Liver (tissue), 8 donors: ENCODE measurements at regions not wholly inside any gene's neighbourhood (a gene's known extent, or its start where the extent isn't known, plus 50 kb on each side); places are given as distances from the start of the nearest gene placed in this dataset.
"Not testable (repeated sequence)": the region's sequence is repeated elsewhere in the genome, so short reads cannot be mapped to it uniquely, and the experiment has no call there.

Experiments
- DNase-seq: peaks from one replicate; pipeline ENCODE4 v3.0.0-alpha.2; 2017; ENCODE audit warnings: low spot score
- H3K27ac ChIP-seq, 2 donors: one replicate each; pipeline ENCODE4 v1.7.0; 2013; ENCODE audit warnings: inconsistent platforms in 2 of 2, low read length in 2 of 2, control low read depth in 1 of 2, low read depth in 1 of 2, mild to moderate bottlenecking in 1 of 2
- H3K27me3 ChIP-seq, 4 donors: one replicate each; pipeline versions ENCODE4 v1.6.1 to v1.7.0; 2013; ENCODE audit warnings: low read length in 3 of 4, inconsistent platforms in 1 of 4, mild to moderate bottlenecking in 1 of 4, moderate library complexity in 1 of 4; ENCODE audit not compliant: control insufficient read depth in 4 of 4, insufficient read depth in 4 of 4
- H3K36me3 ChIP-seq, 4 donors: one replicate each; pipeline versions ENCODE4 v1.6.1 to v1.7.0; 2013; ENCODE audit warnings: low read length in 3 of 4, mild to moderate bottlenecking in 3 of 4, low read depth in 1 of 4, moderate library complexity in 1 of 4; ENCODE audit not compliant: control insufficient read depth in 4 of 4, insufficient read depth in 3 of 4
- H3K4me1 ChIP-seq, 4 donors: one replicate each; pipeline versions ENCODE4 v1.6.1 to v1.7.0; 2013; ENCODE audit warnings: low read length in 3 of 4, mild to moderate bottlenecking in 3 of 4, moderate library complexity in 1 of 4; ENCODE audit not compliant: control insufficient read depth in 4 of 4, insufficient read depth in 4 of 4
- H3K4me3 ChIP-seq, 3 donors: one replicate each; pipeline versions ENCODE4 v1.6.1 to v1.7.0; 2013; ENCODE audit warnings: low read length in 3 of 3, control low read depth in 1 of 3, low read depth in 1 of 3, mild to moderate bottlenecking in 1 of 3
- H3K9ac ChIP-seq, 2 donors: one replicate each; pipeline ENCODE4 v1.7.0; 2013; ENCODE audit warnings: low read length in 2 of 2, mild to moderate bottlenecking in 2 of 2, moderate library complexity in 2 of 2, control low read depth in 1 of 2, low read depth in 1 of 2
- H3K9me3 ChIP-seq, 4 donors: one replicate each; pipeline versions ENCODE4 v1.6.1 to v1.7.0; 2013; ENCODE audit warnings: low read length in 3 of 4; ENCODE audit not compliant: control insufficient read depth in 4 of 4
- EGR1 ChIP-seq, 2 donors: IDR thresholded peaks; 2 replicates each; pipeline ENCODE4 v1.6.1; 2016 to 2018; ENCODE audit warnings: antibody characterized with exemption in 2 of 2, low read depth in 2 of 2
- FOXA1 ChIP-seq: IDR thresholded peaks from 2 replicates; pipeline ENCODE4 v1.6.1; 2016; ENCODE audit warnings: antibody characterized with exemption
- GABPA ChIP-seq, 2 donors: IDR thresholded peaks in 1 of 2; conservative IDR thresholded peaks in 1 of 2; 2 replicates each; pipeline ENCODE4 v1.6.1; 2016; ENCODE audit warnings: antibody characterized with exemption in 2 of 2, mild to moderate bottlenecking in 1 of 2, moderate library complexity in 1 of 2
- HNF4A ChIP-seq, 2 donors: conservative IDR thresholded peaks; 2 replicates each; pipeline ENCODE4 v1.6.1; 2016; ENCODE audit warnings: antibody characterized with exemption in 2 of 2, mild to moderate bottlenecking in 2 of 2
- JUND ChIP-seq, 2 donors: IDR thresholded peaks; 2 replicates each; pipeline ENCODE4 v1.6.1; 2016; ENCODE audit warnings: antibody characterized with exemption in 2 of 2
- NR2F2 ChIP-seq: IDR thresholded peaks from 2 replicates; pipeline ENCODE4 v1.6.1; 2016; ENCODE audit warnings: antibody characterized with exemption
- RAD21 ChIP-seq, 2 donors: IDR thresholded peaks; 2 replicates each; pipeline ENCODE4 v1.6.1; 2016; ENCODE audit warnings: antibody characterized with exemption in 2 of 2, mild to moderate bottlenecking in 2 of 2
- RXRA ChIP-seq, 2 donors: IDR thresholded peaks; 2 replicates each; pipeline ENCODE4 v1.6.1; 2017 to 2018; ENCODE audit warnings: antibody characterized with exemption in 2 of 2, mild to moderate bottlenecking in 1 of 2
- SP1 ChIP-seq: IDR thresholded peaks from 2 replicates; pipeline ENCODE4 v1.6.1; 2018; ENCODE audit warnings: antibody characterized with exemption, mild to moderate bottlenecking
- YY1 ChIP-seq: IDR thresholded peaks from 2 replicates; pipeline ENCODE4 v1.6.1; 2016; ENCODE audit warnings: antibody characterized with exemption, mild to moderate bottlenecking
- WGBS: extraction: QIAGEN DNeasy Blood & Tissue Kit; methylation state at CpG from one replicate; pipeline ENCODE4 v1.1.7; 2013; 5-methylcytosine and 5-hydroxymethylcytosine counted together
- TF ChIP-seq, protein P1 (sequence below): IDR thresholded peaks from 2 replicates; pipeline ENCODE4 v1.6.1; 2016; ENCODE audit warnings: antibody characterized with exemption, mild to moderate bottlenecking
- TF ChIP-seq, protein P2 (sequence below): IDR thresholded peaks from 2 replicates; pipeline ENCODE4 v1.6.1; 2016; ENCODE audit warnings: antibody characterized with exemption
- TF ChIP-seq, protein P3 (sequence below): fragments of 150-350 bp; IDR thresholded peaks from 2 replicates; pipeline ENCODE4 v1.5.1; 2017; ENCODE audit warnings: improper control_type of control experiment, low read depth, low read length; ENCODE audit not compliant: missing input control
- donor health status: healthy.
- donor health status: healthy.
- donor health status: healthy.
- donor health status: healthy.
- donor health status: healthy.

DNA sequence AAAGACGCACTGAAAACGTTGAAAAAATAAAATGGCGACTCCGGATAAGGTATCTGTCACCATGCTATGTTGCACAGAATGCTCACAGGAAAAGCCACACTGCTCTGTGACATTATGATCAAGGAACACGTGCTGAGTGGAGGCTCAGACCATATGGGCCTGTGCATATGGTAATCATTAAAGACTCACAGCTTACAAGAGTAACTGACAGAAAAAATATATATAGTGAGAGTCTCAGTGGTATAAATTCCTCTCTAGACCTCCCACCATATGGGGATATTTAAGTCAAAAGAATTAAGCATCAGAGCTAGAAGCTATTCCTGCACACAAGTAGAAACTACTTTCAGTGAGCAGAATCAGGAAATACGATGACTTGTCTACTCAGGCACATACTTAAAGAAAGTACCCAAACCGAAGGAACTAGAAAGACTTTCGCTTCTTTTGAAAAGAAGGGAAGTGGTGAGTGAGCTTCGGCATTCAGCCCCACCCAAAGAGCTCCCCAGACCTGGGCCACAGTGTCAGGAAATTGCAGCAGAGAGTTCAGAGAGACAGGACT, 65.1 kb upstream of the MPP7 start:
- Histone ChIP-seq H3K4me3 (no peak overlapping the region), H3K9me3 (no peaks in the 10 kb centered on the region), H3K27ac (no peak overlapping the region), H3K4me1 (peaks cover 0 to 11% (median 6%) of the 10 kb centered on the region in 4 donors), H3K36me3 (no peaks in the 10 kb centered on the region), H3K27me3 (no peaks in the 10 kb centered on the region), H3K9ac (no peak overlapping the region)
- WGBS: 81% methylated on average over 9 of the region's 9 CpGs
- TF ChIP-seq HNF4A (conservative IDR thresholded peaks at IDR 0.05): no peak
- TF ChIP-seq, protein P1, sequence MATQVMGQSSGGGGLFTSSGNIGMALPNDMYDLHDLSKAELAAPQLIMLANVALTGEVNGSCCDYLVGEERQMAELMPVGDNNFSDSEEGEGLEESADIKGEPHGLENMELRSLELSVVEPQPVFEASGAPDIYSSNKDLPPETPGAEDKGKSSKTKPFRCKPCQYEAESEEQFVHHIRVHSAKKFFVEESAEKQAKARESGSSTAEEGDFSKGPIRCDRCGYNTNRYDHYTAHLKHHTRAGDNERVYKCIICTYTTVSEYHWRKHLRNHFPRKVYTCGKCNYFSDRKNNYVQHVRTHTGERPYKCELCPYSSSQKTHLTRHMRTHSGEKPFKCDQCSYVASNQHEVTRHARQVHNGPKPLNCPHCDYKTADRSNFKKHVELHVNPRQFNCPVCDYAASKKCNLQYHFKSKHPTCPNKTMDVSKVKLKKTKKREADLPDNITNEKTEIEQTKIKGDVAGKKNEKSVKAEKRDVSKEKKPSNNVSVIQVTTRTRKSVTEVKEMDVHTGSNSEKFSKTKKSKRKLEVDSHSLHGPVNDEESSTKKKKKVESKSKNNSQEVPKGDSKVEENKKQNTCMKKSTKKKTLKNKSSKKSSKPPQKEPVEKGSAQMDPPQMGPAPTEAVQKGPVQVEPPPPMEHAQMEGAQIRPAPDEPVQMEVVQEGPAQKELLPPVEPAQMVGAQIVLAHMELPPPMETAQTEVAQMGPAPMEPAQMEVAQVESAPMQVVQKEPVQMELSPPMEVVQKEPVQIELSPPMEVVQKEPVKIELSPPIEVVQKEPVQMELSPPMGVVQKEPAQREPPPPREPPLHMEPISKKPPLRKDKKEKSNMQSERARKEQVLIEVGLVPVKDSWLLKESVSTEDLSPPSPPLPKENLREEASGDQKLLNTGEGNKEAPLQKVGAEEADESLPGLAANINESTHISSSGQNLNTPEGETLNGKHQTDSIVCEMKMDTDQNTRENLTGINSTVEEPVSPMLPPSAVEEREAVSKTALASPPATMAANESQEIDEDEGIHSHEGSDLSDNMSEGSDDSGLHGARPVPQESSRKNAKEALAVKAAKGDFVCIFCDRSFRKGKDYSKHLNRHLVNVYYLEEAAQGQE: no peak
- DNase-seq: no peak

DNA sequence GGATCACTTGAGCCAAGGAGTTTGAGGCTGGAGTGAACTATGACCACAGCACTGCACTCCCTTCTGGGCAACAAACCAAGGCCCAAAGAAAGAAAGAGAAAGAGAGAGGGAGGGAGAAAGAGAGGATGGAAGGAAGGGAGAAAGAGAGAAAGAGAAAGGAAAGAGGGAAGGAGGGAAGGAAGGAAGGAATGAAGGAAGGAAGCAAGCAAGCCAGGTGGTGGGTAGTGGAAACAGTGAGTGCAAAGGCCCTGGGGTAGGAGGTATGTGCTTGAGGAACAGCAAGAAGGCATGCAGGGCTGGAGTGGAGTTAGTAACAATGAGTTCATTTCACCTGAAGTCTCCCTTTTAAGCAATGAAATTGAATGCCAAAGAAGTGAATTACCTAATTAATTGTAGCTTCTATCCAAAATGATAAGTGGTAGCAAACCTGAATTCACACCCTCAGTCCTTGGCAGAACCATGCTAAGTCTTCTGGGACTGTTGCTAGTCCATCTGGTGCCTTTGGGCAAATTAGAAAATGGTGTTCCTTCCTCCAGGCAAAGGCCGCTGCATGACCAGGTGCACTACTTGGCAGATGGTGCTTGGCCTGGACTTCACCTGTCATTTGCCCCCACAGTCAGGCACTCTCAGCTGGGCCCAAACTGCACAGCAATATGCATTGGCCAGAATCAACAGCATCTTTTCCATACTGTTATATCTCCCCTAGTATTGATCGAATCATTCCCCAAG, 67.4 kb upstream of the MPP7 start:
- Histone ChIP-seq H3K4me3 (no peak overlapping the region), H3K4me1 (peaks cover 0 to 11% (median 6%) of the 10 kb centered on the region in 4 donors), H3K9ac (no peak overlapping the region), H3K9me3 (no peaks in the 10 kb centered on the region), H3K27me3 (no peaks in the 10 kb centered on the region), H3K27ac (no peak overlapping the region), H3K36me3 (no peaks in the 10 kb centered on the region)
- DNase-seq: no peak
- TF ChIP-seq NR2F2: no peak
- TF ChIP-seq GABPA (IDR thresholded peaks at IDR 0.05 in 1 of 2, conservative IDR thresholded peaks at IDR 0.05 in 1 of 2): no peak
- no peak for TF ChIP-seq EGR1 (IDR thresholded peaks at IDR 0.05; ENCODE audit: low read depth in 2 of 2)
- TF ChIP-seq SP1: no peak
- TF ChIP-seq YY1: no peak
- TF ChIP-seq HNF4A (conservative IDR thresholded peaks at IDR 0.05): no peak
- no peak for TF ChIP-seq RAD21 (IDR thresholded peaks at IDR 0.05)
- TF ChIP-seq FOXA1: no peak
- TF ChIP-seq, protein P2, sequence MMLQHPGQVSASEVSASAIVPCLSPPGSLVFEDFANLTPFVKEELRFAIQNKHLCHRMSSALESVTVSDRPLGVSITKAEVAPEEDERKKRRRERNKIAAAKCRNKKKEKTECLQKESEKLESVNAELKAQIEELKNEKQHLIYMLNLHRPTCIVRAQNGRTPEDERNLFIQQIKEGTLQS: no peak
- TF ChIP-seq, protein P3, sequence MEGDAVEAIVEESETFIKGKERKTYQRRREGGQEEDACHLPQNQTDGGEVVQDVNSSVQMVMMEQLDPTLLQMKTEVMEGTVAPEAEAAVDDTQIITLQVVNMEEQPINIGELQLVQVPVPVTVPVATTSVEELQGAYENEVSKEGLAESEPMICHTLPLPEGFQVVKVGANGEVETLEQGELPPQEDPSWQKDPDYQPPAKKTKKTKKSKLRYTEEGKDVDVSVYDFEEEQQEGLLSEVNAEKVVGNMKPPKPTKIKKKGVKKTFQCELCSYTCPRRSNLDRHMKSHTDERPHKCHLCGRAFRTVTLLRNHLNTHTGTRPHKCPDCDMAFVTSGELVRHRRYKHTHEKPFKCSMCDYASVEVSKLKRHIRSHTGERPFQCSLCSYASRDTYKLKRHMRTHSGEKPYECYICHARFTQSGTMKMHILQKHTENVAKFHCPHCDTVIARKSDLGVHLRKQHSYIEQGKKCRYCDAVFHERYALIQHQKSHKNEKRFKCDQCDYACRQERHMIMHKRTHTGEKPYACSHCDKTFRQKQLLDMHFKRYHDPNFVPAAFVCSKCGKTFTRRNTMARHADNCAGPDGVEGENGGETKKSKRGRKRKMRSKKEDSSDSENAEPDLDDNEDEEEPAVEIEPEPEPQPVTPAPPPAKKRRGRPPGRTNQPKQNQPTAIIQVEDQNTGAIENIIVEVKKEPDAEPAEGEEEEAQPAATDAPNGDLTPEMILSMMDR: no peak
- TF ChIP-seq JUND (IDR thresholded peaks at IDR 0.05): no peak
- TF ChIP-seq RXRA (IDR thresholded peaks at IDR 0.05): no peak
- whole genome bisulfite sequencing: 99% methylated on average over 2 of the region's 2 CpGs

DNA sequence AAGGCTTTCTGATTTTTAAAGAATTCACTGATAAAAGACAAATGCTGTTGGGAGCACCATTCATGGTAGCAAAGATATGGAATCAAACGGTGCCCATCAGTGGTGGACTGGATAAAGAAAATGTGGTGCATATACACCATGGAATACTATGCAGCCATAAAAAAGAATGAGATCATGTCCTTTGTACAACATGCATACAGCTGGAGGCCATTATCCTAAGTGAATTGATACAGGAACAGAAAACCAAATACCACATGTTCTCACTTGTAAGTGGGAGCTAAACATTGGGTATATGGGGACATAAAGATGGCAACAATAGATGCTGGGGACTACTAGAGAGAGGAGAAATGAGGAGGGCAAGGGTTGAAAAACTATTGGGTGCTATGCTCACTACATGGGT, 68.8 kb upstream of the MPP7 start:
- WGBS: 89% methylated on average over 1 of the region's 1 CpG
- H3K36me3 ChIP-seq, H3K27me3 ChIP-seq, H3K27ac ChIP-seq, H3K4me3 ChIP-seq, H3K9ac ChIP-seq, DNase-seq, H3K4me1 ChIP-seq, H3K9me3 ChIP-seq: not testable (repeated sequence)
